ENCODE measurements at regions not wholly inside any gene's neighbourhood (a gene's known extent, or its start where the extent isn't known, plus 50 kb on each side); places are given as distances from the start of the nearest gene placed in this dataset.

GRCh38 chr7:111660478-111660877 is 98.2 kb upstream of the IMMP2L start:
- Histone ChIP-seq H4K20me1 (ENCODE audit: control insufficient read depth, extremely low read depth, insufficient read depth, low read length) (no peaks in the 10 kb centered on the region), H3K4me1 (ENCODE audit: control insufficient read depth, extremely low read depth, insufficient read depth, low read length) (no peaks in the 10 kb centered on the region), H3K4me2 (ENCODE audit: control insufficient read depth, extremely low read depth, insufficient read depth, low read depth, low read length) (no peak overlapping the region), H3K27ac (ENCODE audit: control insufficient read depth, insufficient read depth, low read length) (no peak overlapping the region), H3K27me3 (ENCODE audit: control insufficient read depth, extremely low read depth, insufficient read depth, low read length) (no peaks in the 10 kb centered on the region), H3K9me3 (ENCODE audit: control insufficient read depth, low read depth, low read length) (no peaks in the 10 kb centered on the region), H3K79me2 (ENCODE audit: control insufficient read depth, insufficient read depth, low read length) (no peaks in the 10 kb centered on the region), H3K9me1 (ENCODE audit: control insufficient read depth, extremely low read depth, insufficient read depth, low read length) (no peaks in the 10 kb centered on the region), H3K36me3 (ENCODE audit: control insufficient read depth in 2 of 2, extremely low read depth in 1 of 2, insufficient read depth in 2 of 2, low read length in 2 of 2) (no peaks in the 10 kb centered on the region), H2AFZ (ENCODE audit: control insufficient read depth, low read length) (no peak overlapping the region), H3K9ac (ENCODE audit: control insufficient read depth, extremely low read depth, insufficient read depth, low read length) (no peak overlapping the region), H3K4me3 (ENCODE audit: control insufficient read depth in 2 of 3, extremely low read depth in 1 of 3, insufficient read depth in 2 of 3, low read depth in 1 of 3, low read length in 3 of 3) (no peak overlapping the region)
- TF ChIP-seq EZH2 (IDR thresholded peaks at IDR 0.05; ENCODE audit: low read length) (no peak), CTCF (optimal IDR thresholded peaks at IDR 0.05 in 1 of 3, IDR thresholded peaks at IDR 0.05 in 1 of 3, conservative IDR thresholded peaks at IDR 0.05 in 1 of 3; ENCODE audit: extremely low read depth in 1 of 3, insufficient read depth in 2 of 3, low read length in 3 of 3) (no peak)
- dilution Hi-C loops (cut with MboI; ENCODE audit: extremely low pct_ligation_motif_present, low sequenced_read_pairs), result no loop called here
- FAIRE-seq, result no peak
- no peak for DNase-seq (ENCODE audit: low read depth, low spot score)

GRCh38 chr7:111658546-111658945 is 96.3 kb upstream of the IMMP2L start:
- Histone ChIP-seq H3K79me2 (ENCODE audit: control insufficient read depth, insufficient read depth, low read length) (no peaks in the 10 kb centered on the region), H3K9me3 (ENCODE audit: control insufficient read depth, low read depth, low read length) (no peaks in the 10 kb centered on the region), H3K36me3 (ENCODE audit: control insufficient read depth in 2 of 2, extremely low read depth in 1 of 2, insufficient read depth in 2 of 2, low read length in 2 of 2) (no peaks in the 10 kb centered on the region), H3K4me1 (ENCODE audit: control insufficient read depth, extremely low read depth, insufficient read depth, low read length) (no peaks in the 10 kb centered on the region), H3K4me2 (ENCODE audit: control insufficient read depth, extremely low read depth, insufficient read depth, low read depth, low read length) (no peak overlapping the region), H3K4me3 (ENCODE audit: control insufficient read depth in 2 of 3, extremely low read depth in 1 of 3, insufficient read depth in 2 of 3, low read depth in 1 of 3, low read length in 3 of 3) (no peak overlapping the region), H3K27ac (ENCODE audit: control insufficient read depth, insufficient read depth, low read length) (no peak overlapping the region), H3K9me1 (ENCODE audit: control insufficient read depth, extremely low read depth, insufficient read depth, low read length) (no peaks in the 10 kb centered on the region), H3K27me3 (ENCODE audit: control insufficient read depth, extremely low read depth, insufficient read depth, low read length) (peaks cover 4% of the 10 kb centered on the region), H3K9ac (ENCODE audit: control insufficient read depth, extremely low read depth, insufficient read depth, low read length) (no peak overlapping the region), H4K20me1 (ENCODE audit: control insufficient read depth, extremely low read depth, insufficient read depth, low read length) (no peaks in the 10 kb centered on the region), H2AFZ (ENCODE audit: control insufficient read depth, low read length) (no peak overlapping the region)
- no peak for FAIRE-seq
- DNase-seq (ENCODE audit: low read depth, low spot score), result no peak
- dilution Hi-C loops (cut with MboI; ENCODE audit: extremely low pct_ligation_motif_present, low sequenced_read_pairs), result no loop called here
- TF ChIP-seq EZH2 (IDR thresholded peaks at IDR 0.05; ENCODE audit: low read length), result no peak
- no peak for TF ChIP-seq CTCF (optimal IDR thresholded peaks at IDR 0.05 in 1 of 3, IDR thresholded peaks at IDR 0.05 in 1 of 3, conservative IDR thresholded peaks at IDR 0.05 in 1 of 3; ENCODE audit: extremely low read depth in 1 of 3, insufficient read depth in 2 of 3, low read length in 3 of 3)
